ENCODE measurements at regions not wholly inside any gene's neighbourhood (a gene's known extent, or its start where the extent isn't known, plus 50 kb on each side); places are given as distances from the start of the nearest gene placed in this dataset.

DNA sequence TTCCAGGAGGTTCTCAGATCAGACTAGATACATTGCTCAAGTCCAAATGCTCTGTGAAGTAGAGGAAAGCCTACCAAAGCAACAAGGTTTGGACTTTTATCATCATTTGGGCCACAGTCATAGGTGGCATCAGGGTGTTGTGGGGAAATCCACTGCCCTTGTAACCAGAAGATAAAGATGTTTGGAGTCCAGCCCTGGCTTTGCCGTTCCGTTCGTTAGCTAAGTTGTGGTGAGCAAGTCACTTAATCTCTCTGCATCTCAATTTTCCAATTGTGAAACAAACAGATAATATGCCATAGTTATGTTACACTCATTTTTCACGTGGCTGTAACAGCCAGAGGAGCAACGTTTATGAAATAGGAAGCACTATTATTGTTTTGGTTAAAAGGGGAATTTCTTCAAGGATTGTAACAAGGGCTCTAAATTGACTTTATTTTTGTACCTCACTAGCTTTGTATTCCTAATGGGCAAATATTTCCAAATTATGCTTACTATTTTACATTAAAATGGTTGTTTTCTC lies 125.6 kb downstream of the CD47 start:
- WGBS, 4 donors: 62 to 84% (median 81%) methylated on average over 5 of the region's 5 CpGs
- intact Hi-C loops (cut with DNase I): no loop called here
- no peak overlapping the region for H3K4me3 ChIP-seq
- no peak for TF ChIP-seq POLR2A (IDR thresholded peaks at IDR 0.05)
- TF ChIP-seq, protein P1, sequence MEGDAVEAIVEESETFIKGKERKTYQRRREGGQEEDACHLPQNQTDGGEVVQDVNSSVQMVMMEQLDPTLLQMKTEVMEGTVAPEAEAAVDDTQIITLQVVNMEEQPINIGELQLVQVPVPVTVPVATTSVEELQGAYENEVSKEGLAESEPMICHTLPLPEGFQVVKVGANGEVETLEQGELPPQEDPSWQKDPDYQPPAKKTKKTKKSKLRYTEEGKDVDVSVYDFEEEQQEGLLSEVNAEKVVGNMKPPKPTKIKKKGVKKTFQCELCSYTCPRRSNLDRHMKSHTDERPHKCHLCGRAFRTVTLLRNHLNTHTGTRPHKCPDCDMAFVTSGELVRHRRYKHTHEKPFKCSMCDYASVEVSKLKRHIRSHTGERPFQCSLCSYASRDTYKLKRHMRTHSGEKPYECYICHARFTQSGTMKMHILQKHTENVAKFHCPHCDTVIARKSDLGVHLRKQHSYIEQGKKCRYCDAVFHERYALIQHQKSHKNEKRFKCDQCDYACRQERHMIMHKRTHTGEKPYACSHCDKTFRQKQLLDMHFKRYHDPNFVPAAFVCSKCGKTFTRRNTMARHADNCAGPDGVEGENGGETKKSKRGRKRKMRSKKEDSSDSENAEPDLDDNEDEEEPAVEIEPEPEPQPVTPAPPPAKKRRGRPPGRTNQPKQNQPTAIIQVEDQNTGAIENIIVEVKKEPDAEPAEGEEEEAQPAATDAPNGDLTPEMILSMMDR (IDR thresholded peaks at IDR 0.05): no peak
- H3K4me1 ChIP-seq: peaks cover 0 to 12% (median 3%) of the 10 kb centered on the region in 12 donors
- DNase-seq (no peak), ATAC-seq (no peak)
- no peaks in the 10 kb centered on the region for H3K36me3 ChIP-seq
- no peaks in the 10 kb centered on the region for H3K9me3 ChIP-seq
- no peaks in the 10 kb centered on the region for H3K27me3 ChIP-seq
- H3K27ac ChIP-seq: no peak overlapping the region

DNA sequence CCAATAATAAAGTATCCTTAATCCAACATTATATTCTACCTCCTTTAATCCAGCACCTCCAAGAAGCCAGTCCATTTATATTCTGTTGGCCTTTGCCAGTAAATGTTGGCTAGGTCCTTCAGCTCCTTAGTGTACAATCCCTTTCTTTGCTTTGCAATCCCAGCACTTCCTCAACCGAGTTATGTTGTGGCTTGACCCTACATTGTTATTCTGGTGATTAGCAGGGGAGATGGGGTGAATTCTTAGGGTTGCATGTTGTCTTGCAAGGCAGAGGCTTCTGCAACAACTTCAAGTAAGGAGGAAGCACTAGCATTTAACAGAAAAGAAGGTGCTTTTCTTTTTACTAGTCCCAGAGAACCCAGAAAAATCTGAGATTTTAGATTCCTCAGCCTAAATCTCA lies 127.2 kb downstream of the CD47 start:
- DNase-seq (no peak), ATAC-seq (no peak)
- intact Hi-C loops (cut with DNase I): no loop called here
- no peaks in the 10 kb centered on the region for H3K9me3 ChIP-seq
- no peak overlapping the region for H3K4me3 ChIP-seq
- peaks cover 0 to 16% (median under 1%) of the 10 kb centered on the region in 12 donors for H3K4me1 ChIP-seq
- 79 to 85% (median 84%) methylated on average over 1 of the region's 1 CpG for WGBS, 4 donors
- no peak for TF ChIP-seq POLR2A (IDR thresholded peaks at IDR 0.05)
- TF ChIP-seq, protein P1 (IDR thresholded peaks at IDR 0.05): no peak
- H3K36me3 ChIP-seq: no peaks in the 10 kb centered on the region
- H3K27me3 ChIP-seq: no peaks in the 10 kb centered on the region
- H3K27ac ChIP-seq: no peak overlapping the region

- WGBS, 4 donors: 83 to 86% (median 84%) methylated on average over 3 of the region's 3 CpGs
- no peaks in the 10 kb centered on the region for H3K27me3 ChIP-seq
- no peak for TF ChIP-seq POLR2A (IDR thresholded peaks at IDR 0.05)
- TF ChIP-seq, protein P1 (IDR thresholded peaks at IDR 0.05): no peak
- DNase-seq: no peak
- peaks cover 0 to 22% (median 5%) of the 10 kb centered on the region in 12 donors for H3K4me1 ChIP-seq
- ATAC-seq: no peak
- H3K36me3 ChIP-seq: no peaks in the 10 kb centered on the region
- no peaks in the 10 kb centered on the region for H3K9me3 ChIP-seq
- intact Hi-C loops (cut with DNase I): no loop called here
- no peak overlapping the region for H3K27ac ChIP-seq
- no peak overlapping the region for H3K4me3 ChIP-seq
These were observed 127.9 kb downstream of the CD47 start for GRCh38 chr3:107962946-107963345.

GRCh38 chr3:107962037-107962436 lies 128.8 kb downstream of the CD47 start:
- H3K9me3 ChIP-seq: no peaks in the 10 kb centered on the region
- H3K36me3 ChIP-seq: no peaks in the 10 kb centered on the region
- H3K4me1 ChIP-seq: peaks cover 0 to 31% (median 12%) of the 10 kb centered on the region in 12 donors
- TF ChIP-seq, protein P1 (IDR thresholded peaks at IDR 0.05): no peak
- TF ChIP-seq POLR2A (IDR thresholded peaks at IDR 0.05): no peak
- ATAC-seq (no peak), DNase-seq (no peak)
- no peak overlapping the region for H3K4me3 ChIP-seq
- no peak overlapping the region for H3K27ac ChIP-seq
- no peaks in the 10 kb centered on the region for H3K27me3 ChIP-seq
- intact Hi-C loops (cut with DNase I): no loop called here
- WGBS, 4 donors: 70 to 85% (median 76%) methylated on average over 4 of the region's 4 CpGs
